ENCODE measurements at regions not wholly inside any gene's neighbourhood (a gene's known extent, or its start where the extent isn't known, plus 50 kb on each side); places are given as distances from the start of the nearest gene placed in this dataset.

- no peak for TF ChIP-seq POLR2A (IDR thresholded peaks at IDR 0.05)
- TF ChIP-seq CTCF (IDR thresholded peaks at IDR 0.05) = no peak
Measured at GRCh38 chr14:76967788-76968187, 60.7 kb downstream of the IRF2BPL start.

Measured in adrenal gland (tissue), 5 donors.